ENCODE measurements at regions not wholly inside any gene's neighbourhood (a gene's known extent, or its start where the extent isn't known, plus 50 kb on each side); places are given as distances from the start of the nearest gene placed in this dataset.

GRCh38 chr2:158006961-158007719 lies 94.5 kb upstream of the UPP2 start:
- H3K4me1 ChIP-seq (ENCODE audit: insufficient read depth, low read length), result peaks cover 16% of the 10 kb centered on the region
- no peak overlapping the region for H3K27ac ChIP-seq (ENCODE audit: low read depth, low read length)
- H3K4me3 ChIP-seq (ENCODE audit: low read length), result no peak overlapping the region
- H3K27me3 ChIP-seq (ENCODE audit: insufficient read depth, low read length), result no peaks in the 10 kb centered on the region
- 86% methylated on average over 9 of the region's 9 CpGs for WGBS
- no peaks in the 10 kb centered on the region for H3K36me3 ChIP-seq (ENCODE audit: insufficient read depth, low read length)
- no peaks in the 10 kb centered on the region for H3K9me3 ChIP-seq (ENCODE audit: insufficient read depth, low read depth, low read length)
- H3K9ac ChIP-seq (ENCODE audit: low read depth, low read length), result no peak overlapping the region

DNA sequence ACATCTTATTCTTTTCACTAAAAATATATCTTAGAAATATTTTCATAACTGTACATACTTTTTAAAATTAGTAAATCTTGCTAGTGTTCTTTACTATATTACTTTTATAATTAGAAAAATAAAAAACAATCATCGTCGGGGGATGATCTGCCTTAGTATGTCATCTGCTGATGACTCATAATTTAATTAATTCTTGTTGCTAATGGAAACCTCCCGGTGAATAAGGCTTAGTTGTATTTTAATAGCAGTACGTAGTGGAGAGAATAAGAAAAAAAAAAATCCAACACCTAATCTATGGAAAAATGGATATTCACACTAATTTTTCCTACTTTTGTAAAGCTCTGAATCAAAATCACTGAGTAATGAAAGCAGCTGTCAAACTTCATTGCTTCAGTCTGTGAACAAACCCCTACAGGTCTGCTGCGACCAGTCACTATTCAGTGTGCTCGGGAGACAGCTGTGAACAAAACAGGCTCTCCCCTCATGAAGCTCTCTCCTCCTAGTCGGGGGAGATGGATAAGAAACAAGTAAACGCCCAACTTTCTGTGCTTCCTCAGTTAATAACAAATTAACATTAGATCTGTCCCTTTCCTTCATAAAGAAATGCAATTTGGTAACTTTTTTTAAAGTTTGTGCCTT lies 97.4 kb upstream of the UPP2 start:
- H3K9ac ChIP-seq (ENCODE audit: low read depth, low read length), result no peak overlapping the region

DNA sequence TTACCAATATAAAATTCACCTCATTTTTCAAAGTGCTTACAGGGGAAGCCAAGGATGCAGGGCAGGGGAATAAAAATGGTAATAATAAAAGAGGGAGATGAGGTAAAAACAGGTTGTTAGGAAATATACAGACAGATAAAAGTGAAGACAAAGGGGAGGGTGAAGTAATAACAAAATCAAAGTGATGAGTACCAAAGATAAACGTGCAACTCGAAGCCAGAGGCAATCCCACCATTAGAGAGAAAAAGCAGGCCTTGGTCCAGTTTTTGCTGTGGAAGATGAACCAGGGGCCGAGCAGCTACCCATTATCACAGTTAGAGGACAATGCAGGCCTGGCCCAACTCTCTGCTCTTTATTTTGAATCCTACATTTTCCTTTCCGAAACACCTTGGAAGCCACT lies 99.6 kb upstream of the UPP2 start:
- no peaks in the 10 kb centered on the region for H3K36me3 ChIP-seq (ENCODE audit: insufficient read depth, low read length)
- no peaks in the 10 kb centered on the region for H3K9me3 ChIP-seq (ENCODE audit: insufficient read depth, low read depth, low read length)
- H3K27ac ChIP-seq (ENCODE audit: low read depth, low read length), result no peak overlapping the region
- 86% methylated on average over 4 of the region's 4 CpGs for WGBS
- H3K4me3 ChIP-seq (ENCODE audit: low read length), result no peak overlapping the region
- peaks cover 13% of the 10 kb centered on the region for H3K4me1 ChIP-seq (ENCODE audit: insufficient read depth, low read length)
- H3K9ac ChIP-seq (ENCODE audit: low read depth, low read length), result no peak overlapping the region
- H3K27me3 ChIP-seq (ENCODE audit: insufficient read depth, low read length), result no peaks in the 10 kb centered on the region

More for the DNA sequence above, 97.4 kb upstream of the UPP2 start:
- no peaks in the 10 kb centered on the region for H3K9me3 ChIP-seq (ENCODE audit: insufficient read depth, low read depth, low read length)
- no peak overlapping the region for H3K4me3 ChIP-seq (ENCODE audit: low read length)
- H3K27me3 ChIP-seq (ENCODE audit: insufficient read depth, low read length), result no peaks in the 10 kb centered on the region
- WGBS, result 89% methylated on average over 7 of the region's 8 CpGs
- peaks cover 13% of the 10 kb centered on the region for H3K4me1 ChIP-seq (ENCODE audit: insufficient read depth, low read length)
- H3K36me3 ChIP-seq (ENCODE audit: insufficient read depth, low read length), result no peaks in the 10 kb centered on the region
- H3K27ac ChIP-seq (ENCODE audit: low read depth, low read length), result no peak overlapping the region

DNA sequence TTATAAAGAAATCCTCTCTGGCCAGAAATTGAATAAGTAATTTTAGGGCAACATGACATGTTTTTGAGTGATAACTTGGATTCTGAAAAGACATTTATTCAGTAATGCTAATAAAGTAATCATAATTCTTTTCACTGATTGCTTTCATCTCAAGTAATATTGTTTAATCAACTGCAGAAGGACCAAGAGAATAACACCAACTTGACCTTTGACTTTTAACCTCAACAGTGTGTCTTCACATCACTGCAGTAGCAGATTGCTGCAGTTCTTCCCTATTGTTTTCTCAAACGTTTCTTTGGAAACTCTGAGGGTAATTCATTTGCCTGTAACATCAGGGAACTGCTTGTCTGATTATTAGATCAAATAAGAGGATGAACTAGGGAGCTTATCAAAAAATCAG lies 104.9 kb upstream of the UPP2 start:
- 89% methylated on average over 1 of the region's 1 CpG for WGBS
- H3K9ac ChIP-seq (ENCODE audit: low read depth, low read length), result no peak overlapping the region

DNA sequence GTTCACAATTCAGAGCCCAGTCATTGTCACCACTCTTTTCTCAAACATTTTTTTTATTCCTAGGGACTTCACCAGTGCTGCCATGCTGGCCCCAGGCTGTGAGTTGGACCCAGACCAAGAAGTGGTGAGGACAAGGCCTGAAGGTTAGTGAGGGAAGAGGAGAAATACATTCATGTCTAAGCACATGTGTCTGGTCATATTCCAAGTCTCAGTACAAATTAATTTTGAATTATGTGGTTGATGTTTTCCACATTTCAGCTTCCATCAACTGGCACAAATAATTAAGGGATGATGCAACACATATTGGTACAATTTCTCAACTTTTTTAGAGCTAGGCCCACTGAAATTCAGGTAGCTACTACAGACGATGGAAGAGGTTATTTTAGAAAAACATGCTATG lies 106.6 kb upstream of the UPP2 start:
- WGBS, result 71% methylated on average over 1 of the region's 1 CpG
- H3K9ac ChIP-seq (ENCODE audit: low read depth, low read length), result no peak overlapping the region
- no peak overlapping the region for H3K4me3 ChIP-seq (ENCODE audit: low read length)
- no peak overlapping the region for H3K27ac ChIP-seq (ENCODE audit: low read depth, low read length)
- no peaks in the 10 kb centered on the region for H3K27me3 ChIP-seq (ENCODE audit: insufficient read depth, low read length)
- no peaks in the 10 kb centered on the region for H3K36me3 ChIP-seq (ENCODE audit: insufficient read depth, low read length)
- peaks cover 4% of the 10 kb centered on the region; the same call in 1 of the 2 replicates for H3K4me1 ChIP-seq (ENCODE audit: insufficient read depth, low read length)
- no peaks in the 10 kb centered on the region for H3K9me3 ChIP-seq (ENCODE audit: insufficient read depth, low read depth, low read length)

More for the DNA sequence above, 104.9 kb upstream of the UPP2 start:
- Histone ChIP-seq H3K27ac (ENCODE audit: low read depth, low read length) (no peak overlapping the region), H3K36me3 (ENCODE audit: insufficient read depth, low read length) (no peaks in the 10 kb centered on the region), H3K9me3 (ENCODE audit: insufficient read depth, low read depth, low read length) (no peaks in the 10 kb centered on the region), H3K4me3 (ENCODE audit: low read length) (no peak overlapping the region), H3K4me1 (ENCODE audit: insufficient read depth, low read length) (no peaks in the 10 kb centered on the region), H3K27me3 (ENCODE audit: insufficient read depth, low read length) (no peaks in the 10 kb centered on the region)

- Histone ChIP-seq H3K4me3 (ENCODE audit: low read length) (no peak overlapping the region), H3K27me3 (ENCODE audit: insufficient read depth, low read length) (no peaks in the 10 kb centered on the region), H3K4me1 (ENCODE audit: insufficient read depth, low read length) (peaks cover 4% of the 10 kb centered on the region; the same call in 1 of the 2 replicates), H3K9ac (ENCODE audit: low read depth, low read length) (no peak overlapping the region), H3K9me3 (ENCODE audit: insufficient read depth, low read depth, low read length) (no peaks in the 10 kb centered on the region), H3K36me3 (ENCODE audit: insufficient read depth, low read length) (no peaks in the 10 kb centered on the region), H3K27ac (ENCODE audit: low read depth, low read length) (no peak overlapping the region)
- WGBS, result 75% methylated on average over 5 of the region's 6 CpGs
Measured at GRCh38 chr2:157991932-157992331, 109.7 kb upstream of the UPP2 start.

- Histone ChIP-seq H3K36me3 (ENCODE audit: insufficient read depth, low read length) (no peaks in the 10 kb centered on the region), H3K4me3 (ENCODE audit: low read length) (no peak overlapping the region), H3K9me3 (ENCODE audit: insufficient read depth, low read depth, low read length) (no peaks in the 10 kb centered on the region), H3K4me1 (ENCODE audit: insufficient read depth, low read length) (peaks cover 4% of the 10 kb centered on the region; the same call in 1 of the 2 replicates), H3K27me3 (ENCODE audit: insufficient read depth, low read length) (no peaks in the 10 kb centered on the region), H3K9ac (ENCODE audit: low read depth, low read length) (no peak overlapping the region), H3K27ac (ENCODE audit: low read depth, low read length) (no peak overlapping the region)
- WGBS, result 63% methylated on average over 5 of the region's 5 CpGs
Measured at GRCh38 chr2:157990173-157990572, 111.5 kb upstream of the UPP2 start.

- 93% methylated on average over 5 of the region's 5 CpGs for WGBS
Measured at GRCh38 chr2:157989227-157989626, 112.4 kb upstream of the UPP2 start.

DNA sequence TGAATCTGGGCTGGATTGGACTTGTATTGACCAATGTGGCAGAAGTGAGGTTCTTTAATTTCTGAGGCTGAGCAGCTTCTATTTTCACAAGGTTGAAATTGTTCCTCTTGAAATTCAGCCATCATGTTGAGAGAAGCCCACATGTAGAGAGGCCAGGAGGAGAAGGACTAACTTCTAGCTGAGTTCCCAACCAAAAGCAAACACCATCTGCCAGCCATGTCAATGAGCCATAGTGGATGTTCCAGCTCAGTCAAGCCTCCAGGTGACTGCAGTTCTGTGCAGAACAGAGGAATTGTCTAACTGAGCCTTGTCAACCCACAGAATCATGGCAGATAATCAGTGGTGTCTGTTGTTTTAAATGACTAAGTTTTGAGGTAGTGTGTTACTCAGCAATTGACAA lies 110.6 kb upstream of the ACVR1 start:
- Histone ChIP-seq H3K36me3 (ENCODE audit: insufficient read depth, low read length) (no peaks in the 10 kb centered on the region), H3K9ac (ENCODE audit: low read depth, low read length) (no peak overlapping the region), H3K4me3 (ENCODE audit: low read length) (no peak overlapping the region), H3K27ac (ENCODE audit: low read depth, low read length) (no peak overlapping the region), H3K9me3 (ENCODE audit: insufficient read depth, low read depth, low read length) (no peaks in the 10 kb centered on the region), H3K27me3 (ENCODE audit: insufficient read depth, low read length) (no peaks in the 10 kb centered on the region), H3K4me1 (ENCODE audit: insufficient read depth, low read length) (peaks cover 4% of the 10 kb centered on the region; the same call in 1 of the 2 replicates)

More at GRCh38 chr2:157989227-157989626, 112.4 kb upstream of the UPP2 start:
- Histone ChIP-seq H3K4me3 (ENCODE audit: low read length) (no peak overlapping the region), H3K9ac (ENCODE audit: low read depth, low read length) (no peak overlapping the region), H3K27me3 (ENCODE audit: insufficient read depth, low read length) (no peaks in the 10 kb centered on the region), H3K4me1 (ENCODE audit: insufficient read depth, low read length) (peaks cover 4% of the 10 kb centered on the region; the same call in 1 of the 2 replicates), H3K36me3 (ENCODE audit: insufficient read depth, low read length) (no peaks in the 10 kb centered on the region), H3K27ac (ENCODE audit: low read depth, low read length) (no peak overlapping the region), H3K9me3 (ENCODE audit: insufficient read depth, low read depth, low read length) (no peaks in the 10 kb centered on the region)

GRCh38 chr2:157984866-157985265 lies 108.7 kb upstream of the ACVR1 start:
- no peaks in the 10 kb centered on the region for H3K4me1 ChIP-seq (ENCODE audit: insufficient read depth, low read length)
- H3K27ac ChIP-seq (ENCODE audit: low read depth, low read length), result no peak overlapping the region
- H3K36me3 ChIP-seq (ENCODE audit: insufficient read depth, low read length), result no peaks in the 10 kb centered on the region
- H3K9me3 ChIP-seq (ENCODE audit: insufficient read depth, low read depth, low read length), result peaks cover 9% of the 10 kb centered on the region
- H3K4me3 ChIP-seq (ENCODE audit: low read length), result no peak overlapping the region
- H3K27me3 ChIP-seq (ENCODE audit: insufficient read depth, low read length), result no peaks in the 10 kb centered on the region
- no peak overlapping the region for H3K9ac ChIP-seq (ENCODE audit: low read depth, low read length)

- Histone ChIP-seq H3K27ac (ENCODE audit: low read depth, low read length) (no peak overlapping the region), H3K9me3 (ENCODE audit: insufficient read depth, low read depth, low read length) (peaks cover 16% of the 10 kb centered on the region), H3K27me3 (ENCODE audit: insufficient read depth, low read length) (no peaks in the 10 kb centered on the region), H3K4me1 (ENCODE audit: insufficient read depth, low read length) (no peaks in the 10 kb centered on the region), H3K9ac (ENCODE audit: low read depth, low read length) (no peak overlapping the region), H3K4me3 (ENCODE audit: low read length) (no peak overlapping the region), H3K36me3 (ENCODE audit: insufficient read depth, low read length) (no peaks in the 10 kb centered on the region)
- 94% methylated on average over 4 of the region's 4 CpGs for WGBS
Measured at GRCh38 chr2:157980020-157980419, 103.9 kb upstream of the ACVR1 start.
